ENCODE measurements at regions not wholly inside any gene's neighbourhood (a gene's known extent, or its start where the extent isn't known, plus 50 kb on each side); places are given as distances from the start of the nearest gene placed in this dataset.

DNA sequence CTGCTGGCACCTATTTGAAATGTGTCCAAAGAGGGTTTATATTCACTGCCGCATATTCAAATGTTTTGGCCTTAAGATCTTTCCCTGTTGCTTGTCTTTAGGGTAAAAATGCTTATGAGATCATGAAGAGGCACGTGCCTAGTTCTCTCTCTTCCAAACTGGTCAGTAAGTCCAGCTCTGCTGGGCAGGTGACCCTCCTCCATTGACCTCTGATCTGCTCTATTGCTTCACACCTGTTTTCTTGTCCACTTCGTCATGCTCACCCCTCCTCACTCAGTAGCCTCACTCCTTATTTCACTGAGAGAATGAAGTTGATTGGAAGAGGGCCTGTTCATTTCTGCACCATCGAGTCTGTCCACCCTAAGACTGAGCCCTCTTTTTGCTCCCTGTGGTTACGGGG lies 140.5 kb upstream of the COBL start:
- Histone ChIP-seq H3K27ac (no peak overlapping the region), H3K4me3 (no peak overlapping the region), H3K36me3 (no peaks in the 10 kb centered on the region), H3K27me3 (ENCODE audit: low read depth) (no peaks in the 10 kb centered on the region), H3K9me3 (no peaks in the 10 kb centered on the region), H3K4me1 (no peaks in the 10 kb centered on the region)
- ATAC-seq, result no peak
- DNase-seq, result no peak
- TF ChIP-seq, protein P1, sequence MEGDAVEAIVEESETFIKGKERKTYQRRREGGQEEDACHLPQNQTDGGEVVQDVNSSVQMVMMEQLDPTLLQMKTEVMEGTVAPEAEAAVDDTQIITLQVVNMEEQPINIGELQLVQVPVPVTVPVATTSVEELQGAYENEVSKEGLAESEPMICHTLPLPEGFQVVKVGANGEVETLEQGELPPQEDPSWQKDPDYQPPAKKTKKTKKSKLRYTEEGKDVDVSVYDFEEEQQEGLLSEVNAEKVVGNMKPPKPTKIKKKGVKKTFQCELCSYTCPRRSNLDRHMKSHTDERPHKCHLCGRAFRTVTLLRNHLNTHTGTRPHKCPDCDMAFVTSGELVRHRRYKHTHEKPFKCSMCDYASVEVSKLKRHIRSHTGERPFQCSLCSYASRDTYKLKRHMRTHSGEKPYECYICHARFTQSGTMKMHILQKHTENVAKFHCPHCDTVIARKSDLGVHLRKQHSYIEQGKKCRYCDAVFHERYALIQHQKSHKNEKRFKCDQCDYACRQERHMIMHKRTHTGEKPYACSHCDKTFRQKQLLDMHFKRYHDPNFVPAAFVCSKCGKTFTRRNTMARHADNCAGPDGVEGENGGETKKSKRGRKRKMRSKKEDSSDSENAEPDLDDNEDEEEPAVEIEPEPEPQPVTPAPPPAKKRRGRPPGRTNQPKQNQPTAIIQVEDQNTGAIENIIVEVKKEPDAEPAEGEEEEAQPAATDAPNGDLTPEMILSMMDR (IDR thresholded peaks at IDR 0.05), result no peak
- intact Hi-C loops (cut with DNase I), result no loop called here

DNA sequence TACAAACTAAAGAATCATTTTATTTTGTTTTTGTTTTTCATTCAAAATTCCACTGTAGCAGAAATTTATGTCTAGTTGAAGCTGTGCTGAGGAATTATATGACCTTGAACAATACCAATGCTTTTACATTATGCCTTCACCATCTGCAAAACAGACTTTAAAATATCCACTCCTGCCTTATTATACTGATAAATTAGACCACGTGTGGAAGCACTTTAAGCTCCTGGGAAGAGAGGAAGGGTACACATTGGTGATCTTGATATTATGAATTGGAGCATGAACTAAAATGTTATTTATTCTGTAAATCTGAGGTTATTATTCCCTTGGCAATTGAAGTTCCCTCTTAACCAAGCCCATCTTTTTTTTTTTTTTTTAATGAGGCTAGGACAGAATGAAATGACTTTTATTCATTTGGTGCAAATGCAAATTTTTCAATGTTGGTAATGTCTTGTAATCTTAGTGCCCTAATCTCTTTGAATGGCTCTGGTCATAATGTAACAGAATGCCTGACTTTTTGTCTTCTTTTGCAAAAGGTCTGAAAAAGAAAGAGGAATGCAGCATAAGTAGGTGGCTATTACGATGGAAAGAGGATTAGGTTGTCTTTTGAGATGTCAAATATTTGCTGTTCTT lies 139.9 kb upstream of the COBL start:
- TF ChIP-seq, protein P1 (IDR thresholded peaks at IDR 0.05), result no peak
- no peak overlapping the region for H3K27ac ChIP-seq
- no peak overlapping the region for H3K4me3 ChIP-seq
- ATAC-seq (no peak), DNase-seq (no peak)
- no peaks in the 10 kb centered on the region for H3K27me3 ChIP-seq (ENCODE audit: low read depth)
- no peaks in the 10 kb centered on the region for H3K4me1 ChIP-seq
- intact Hi-C loops (cut with DNase I), result no loop called here
- no peaks in the 10 kb centered on the region for H3K9me3 ChIP-seq
- no peaks in the 10 kb centered on the region for H3K36me3 ChIP-seq

DNA sequence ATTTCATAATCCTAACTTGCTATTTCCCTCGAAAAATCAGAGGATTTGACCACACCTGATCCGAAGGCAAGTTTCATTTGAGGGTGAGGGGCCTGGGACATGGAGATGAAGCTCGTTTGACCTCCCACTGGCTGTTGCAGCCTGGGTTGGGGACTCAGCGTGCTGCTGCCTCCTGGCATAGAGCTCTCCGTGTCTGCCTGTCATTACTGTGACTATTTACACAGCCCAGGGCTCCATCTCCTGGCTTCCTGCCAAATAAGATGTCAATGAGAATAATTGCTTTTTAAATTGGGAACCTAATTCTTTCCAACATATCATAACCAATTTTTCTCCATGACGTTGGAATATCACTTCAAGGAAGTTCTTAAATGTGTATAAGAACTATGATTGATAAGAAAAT lies 139.3 kb upstream of the COBL start:
- TF ChIP-seq, protein P1 (IDR thresholded peaks at IDR 0.05), result no peak
- Histone ChIP-seq H3K4me3 (no peak overlapping the region), H3K9me3 (no peaks in the 10 kb centered on the region), H3K27me3 (ENCODE audit: low read depth) (no peaks in the 10 kb centered on the region), H3K27ac (no peak overlapping the region), H3K4me1 (no peaks in the 10 kb centered on the region), H3K36me3 (no peaks in the 10 kb centered on the region)
- intact Hi-C loops (cut with DNase I), result no loop called here
- DNase-seq (no peak), ATAC-seq (no peak)

DNA sequence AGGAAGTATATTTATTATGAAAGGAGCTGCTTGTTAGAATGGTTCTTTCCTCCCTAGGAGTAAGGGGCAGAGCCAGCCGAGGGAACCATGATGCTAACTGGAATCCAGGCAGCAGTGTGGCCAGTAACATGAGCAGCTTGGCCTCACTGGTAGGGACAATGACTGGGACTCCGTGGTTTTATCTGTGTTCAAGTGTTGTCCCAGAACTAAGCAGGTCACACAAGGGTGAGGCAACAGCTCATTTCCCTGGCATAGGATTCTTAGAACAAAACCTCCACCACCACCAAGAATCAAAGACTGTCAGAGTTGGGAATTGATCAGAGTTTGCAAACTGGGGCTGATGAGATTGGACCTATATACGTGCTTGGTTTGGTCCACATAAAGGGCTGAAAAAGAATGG lies 138.9 kb upstream of the COBL start:
- no peaks in the 10 kb centered on the region for H3K27me3 ChIP-seq (ENCODE audit: low read depth)
- no peak overlapping the region for H3K27ac ChIP-seq
- H3K9me3 ChIP-seq, result no peaks in the 10 kb centered on the region
- H3K4me1 ChIP-seq, result no peaks in the 10 kb centered on the region
- ATAC-seq, result no peak
- TF ChIP-seq, protein P1 (IDR thresholded peaks at IDR 0.05), result no peak
- H3K4me3 ChIP-seq, result no peak overlapping the region
- H3K36me3 ChIP-seq, result no peaks in the 10 kb centered on the region
- intact Hi-C loops (cut with DNase I), result no loop called here
- DNase-seq, result no peak

DNA sequence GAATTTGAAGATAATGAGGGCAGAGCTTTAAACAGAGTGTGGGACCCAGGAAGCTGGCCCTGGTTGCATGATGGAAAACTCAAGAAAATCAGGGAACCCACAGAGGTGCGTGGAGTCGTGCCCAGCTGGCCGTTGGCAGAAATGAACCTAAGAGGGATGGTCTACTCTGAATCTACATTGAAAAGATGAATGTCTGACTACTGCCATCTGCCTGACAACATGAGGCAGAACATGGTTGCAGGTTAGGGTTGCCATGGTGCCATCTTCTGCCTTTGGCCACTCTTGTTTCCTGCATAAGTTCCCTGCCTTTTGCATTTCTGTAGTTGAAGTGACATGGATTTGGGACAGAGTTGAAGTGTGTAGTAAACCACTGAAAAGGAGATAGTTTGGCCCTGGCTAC lies 138.5 kb upstream of the COBL start:
- TF ChIP-seq, protein P1 (IDR thresholded peaks at IDR 0.05), result no peak
- DNase-seq (no peak), ATAC-seq (no peak)
- Histone ChIP-seq H3K4me3 (no peak overlapping the region), H3K27me3 (ENCODE audit: low read depth) (no peaks in the 10 kb centered on the region), H3K36me3 (no peaks in the 10 kb centered on the region), H3K4me1 (no peaks in the 10 kb centered on the region), H3K9me3 (no peaks in the 10 kb centered on the region), H3K27ac (no peak overlapping the region)
- intact Hi-C loops (cut with DNase I), result no loop called here

DNA sequence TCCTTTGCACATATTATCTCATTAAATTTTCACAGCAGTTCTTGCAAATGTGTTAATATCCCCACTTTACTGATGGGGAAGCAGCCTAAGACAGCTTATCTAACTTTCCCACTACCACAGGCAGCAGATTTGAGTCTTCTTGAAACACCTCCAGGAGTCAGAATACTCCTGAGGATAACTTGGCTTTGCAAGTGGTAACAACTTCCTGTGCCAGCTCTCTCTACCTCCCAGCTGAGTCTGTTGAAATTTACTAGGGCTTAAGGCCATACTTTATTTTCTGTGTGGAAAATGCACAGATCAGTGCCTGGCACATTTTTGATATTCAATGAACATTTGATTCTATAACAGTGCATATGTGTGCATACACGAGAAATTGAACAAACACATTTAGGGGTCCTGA lies 136.1 kb upstream of the COBL start:
- no peak for ATAC-seq
- Histone ChIP-seq H3K27me3 (ENCODE audit: low read depth) (no peaks in the 10 kb centered on the region), H3K9me3 (no peaks in the 10 kb centered on the region), H3K27ac (no peak overlapping the region), H3K4me3 (no peak overlapping the region), H3K4me1 (no peaks in the 10 kb centered on the region), H3K36me3 (no peaks in the 10 kb centered on the region)
- TF ChIP-seq, protein P1 (IDR thresholded peaks at IDR 0.05), result no peak
- no peak for DNase-seq
- intact Hi-C loops (cut with DNase I), result no loop called here
